Fibroblast of upper back skin (primary cell): ENCODE measurements at regions not wholly inside any gene's neighbourhood (a gene's known extent, or its start where the extent isn't known, plus 50 kb on each side); places are given as distances from the start of the nearest gene placed in this dataset.
"Not testable (repeated sequence)": the region's sequence is repeated elsewhere in the genome, so short reads cannot be mapped to it uniquely, and the experiment has no call there.

Experiments
- DNase-seq: peaks from one replicate; pipeline ENCODE4 v3.0.0-alpha.2; 2013

- no peak for DNase-seq
Measured at GRCh38 chr14:82872494-82872893, 1338.8 kb upstream of the SEL1L start.

- no peak for DNase-seq
Measured at GRCh38 chr14:82878951-82879350, 1345.3 kb upstream of the SEL1L start.

GRCh38 chr14:82879949-82880535 is 1346.4 kb upstream of the SEL1L start:
- no peak for DNase-seq

- no peak for DNase-seq
Measured at GRCh38 chr14:82886670-82887069, 1353.0 kb upstream of the SEL1L start.

- DNase-seq = no peak
Measured at GRCh38 chr14:82889701-82890100, 1356.0 kb upstream of the SEL1L start.

GRCh38 chr14:82896476-82896875 is 1362.8 kb upstream of the SEL1L start:
- no peak for DNase-seq

GRCh38 chr14:82897469-82898308 is 1364.0 kb upstream of the SEL1L start:
- DNase-seq = no peak

GRCh38 chr14:82905762-82906161 is 1372.1 kb upstream of the SEL1L start:
- no peak for DNase-seq

- no peak for DNase-seq
Measured at GRCh38 chr14:82911930-82912329, 1378.3 kb upstream of the SEL1L start.

- no peak for DNase-seq
Measured at GRCh38 chr14:82913396-82913795, 1379.7 kb upstream of the SEL1L start.

GRCh38 chr14:82915381-82915780 is 1381.7 kb upstream of the SEL1L start:
- DNase-seq = no peak

GRCh38 chr14:82935691-82936090 is 1402.0 kb upstream of the SEL1L start:
- DNase-seq = no peak

- no peak for DNase-seq
Measured at GRCh38 chr14:82951171-82951570, 1417.5 kb upstream of the SEL1L start.

- no peak for DNase-seq
Measured at GRCh38 chr14:82963756-82964155, 1430.1 kb upstream of the SEL1L start.

- peak; percentile 22 for DNase-seq
Measured at GRCh38 chr14:82987502-82988124, 1454.0 kb upstream of the SEL1L start.

GRCh38 chr14:82994547-82994946 is 1460.9 kb upstream of the SEL1L start:
- not testable (repeated sequence) for DNase-seq

- DNase-seq = no peak
Measured at GRCh38 chr14:82999802-83000201, 1466.1 kb upstream of the SEL1L start.

- no peak for DNase-seq
Measured at GRCh38 chr14:83004456-83005006, 1470.9 kb upstream of the SEL1L start.

GRCh38 chr14:83006121-83006670 is 1472.5 kb upstream of the SEL1L start:
- DNase-seq = no peak

GRCh38 chr14:83007052-83007451 is 1473.4 kb upstream of the SEL1L start:
- DNase-seq = not testable (repeated sequence)

- DNase-seq = peak; percentile 36
Measured at GRCh38 chr14:83007641-83008225, 1474.1 kb upstream of the SEL1L start.

GRCh38 chr14:83017296-83017695 is 1483.6 kb upstream of the SEL1L start:
- DNase-seq = no peak
